GM18873 (cell line): ENCODE measurements at regions not wholly inside any gene's neighbourhood (a gene's known extent, or its start where the extent isn't known, plus 50 kb on each side); places are given as distances from the start of the nearest gene placed in this dataset.
"Not testable (repeated sequence)": the region's sequence is repeated elsewhere in the genome, so short reads cannot be mapped to it uniquely, and the experiment has no call there.

Experiments
- ATAC-seq: cut with Tn5 transposase; IDR thresholded peaks from one replicate; pipeline ENCODE4 v1.9.1; 2021; ENCODE audit warnings: mild to moderate bottlenecking, moderate library complexity, moderate number of reproducible peaks; ENCODE audit not compliant: unreplicated experiment, low FRiP score

- no peak for ATAC-seq
Observed at GRCh38 chr3:22372292-22373062, 621.5 kb upstream of the ZNF385D start.

- no peak for ATAC-seq
Observed at GRCh38 chr3:22373182-22373581, 622.2 kb upstream of the ZNF385D start.

- no peak for ATAC-seq
Observed at GRCh38 chr3:22373827-22374226, 622.8 kb upstream of the ZNF385D start.

GRCh38 chr3:22377421-22377820, 626.4 kb upstream of the ZNF385D start:
- no peak for ATAC-seq

- no peak for ATAC-seq
Observed at GRCh38 chr3:22378869-22379268, 627.9 kb upstream of the ZNF385D start.

- ATAC-seq = no peak
Observed at GRCh38 chr3:22380253-22380652, 629.2 kb upstream of the ZNF385D start.

- ATAC-seq = not testable (repeated sequence)
Observed at GRCh38 chr3:22381564-22381963, 630.6 kb upstream of the ZNF385D start.

- ATAC-seq = no peak
Observed at GRCh38 chr3:22383285-22383684, 632.3 kb upstream of the ZNF385D start.

- ATAC-seq = no peak
Observed at GRCh38 chr3:22386107-22386506, 635.1 kb upstream of the ZNF385D start.

GRCh38 chr3:22392286-22392685, 641.3 kb upstream of the ZNF385D start:
- no peak for ATAC-seq

- no peak for ATAC-seq
Observed at GRCh38 chr3:22392859-22393258, 641.8 kb upstream of the ZNF385D start.

GRCh38 chr3:22399566-22399965, 648.6 kb upstream of the ZNF385D start:
- no peak for ATAC-seq

GRCh38 chr3:22401499-22401898, 650.5 kb upstream of the ZNF385D start:
- no peak for ATAC-seq

- ATAC-seq = no peak
Observed at GRCh38 chr3:22414239-22414638, 663.2 kb upstream of the ZNF385D start.

- not testable (repeated sequence) for ATAC-seq
Observed at GRCh38 chr3:22416838-22417446, 665.9 kb upstream of the ZNF385D start.

GRCh38 chr3:22419261-22419660, 668.3 kb upstream of the ZNF385D start:
- no peak for ATAC-seq

- no peak for ATAC-seq
Observed at GRCh38 chr3:22421589-22421988, 670.6 kb upstream of the ZNF385D start.

GRCh38 chr3:22431334-22431733, 680.3 kb upstream of the ZNF385D start:
- ATAC-seq = no peak

- no peak for ATAC-seq
Observed at GRCh38 chr3:22439626-22440025, 688.6 kb upstream of the ZNF385D start.

GRCh38 chr3:22441711-22442110, 690.7 kb upstream of the ZNF385D start:
- no peak for ATAC-seq

GRCh38 chr3:22443571-22444233, 692.7 kb upstream of the ZNF385D start:
- ATAC-seq = no peak

- ATAC-seq = not testable (repeated sequence)
Observed at GRCh38 chr3:22445336-22445735, 694.3 kb upstream of the ZNF385D start.
